WTC11 (cell line): ENCODE measurements at regions not wholly inside any gene's neighbourhood (a gene's known extent, or its start where the extent isn't known, plus 50 kb on each side); places are given as distances from the start of the nearest gene placed in this dataset.

Source experiments
- AFF4 ChIP-seq: sonication (generic); formaldehyde crosslinking; IDR thresholded peaks from 2 replicates; pipeline ENCODE4 v1.8.1; 2023; ENCODE audit warnings: mild to moderate bottlenecking, missing genetic modification reagents, borderline replicate concordance
- CTCF ChIP-seq: fragments of 200-600 bp; IDR thresholded peaks from 2 replicates; pipeline ENCODE4 v1.8.0; 2022; ENCODE audit warnings: antibody characterized with exemption

- TF ChIP-seq AFF4 (CRISPR knock-in tag) = no peak
- no peak for TF ChIP-seq CTCF
Measured at GRCh38 chrY:7463711-7464110, 552.2 kb upstream of the AMELY start.
